ENCODE measurements at regions not wholly inside any gene's neighbourhood (a gene's known extent, or its start where the extent isn't known, plus 50 kb on each side); places are given as distances from the start of the nearest gene placed in this dataset.

GRCh38 chr2:7994397-7994951, 687.4 kb upstream of the ID2 start:
- no peak for TF ChIP-seq CTCF (IDR thresholded peaks at IDR 0.05)
- TF ChIP-seq POLR2A (IDR thresholded peaks at IDR 0.05) = no peak
